ENCODE measurements at regions not wholly inside any gene's neighbourhood (a gene's known extent, or its start where the extent isn't known, plus 50 kb on each side); places are given as distances from the start of the nearest gene placed in this dataset.

DNA sequence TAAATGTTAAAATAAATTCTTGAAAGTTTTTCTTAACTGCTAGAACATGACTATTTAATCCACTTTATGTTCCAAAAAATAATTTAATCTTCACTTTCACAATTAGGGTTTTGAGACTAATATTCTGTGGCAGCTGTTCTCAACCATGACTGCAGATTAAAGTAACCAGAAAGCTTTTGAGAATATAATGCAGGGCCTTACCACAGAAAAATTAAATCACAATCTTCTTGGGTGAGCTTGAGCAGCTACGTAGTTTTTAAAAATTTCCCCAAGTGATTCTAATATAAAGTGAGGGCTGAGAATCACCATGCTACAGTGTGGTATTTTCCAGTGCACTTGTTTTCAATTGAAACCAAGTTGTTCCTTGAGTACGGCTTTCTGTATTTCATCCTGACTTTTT is 196.6 kb upstream of the PTCHD4 start:
- intact Hi-C loops (cut with DNase I): no loop called here
- no peak overlapping the region for H3K27ac ChIP-seq
- 95% methylated on average over 2 of the region's 2 CpGs for WGBS
- H3K4me1 ChIP-seq (replicated peaks): no peaks in the 10 kb centered on the region
- H3K9me3 ChIP-seq: no peaks in the 10 kb centered on the region
- DNase-seq (ENCODE audit: low spot score): no peak
- H3K4me3 ChIP-seq: no peak overlapping the region
- no peaks in the 10 kb centered on the region for H3K36me3 ChIP-seq
- H3K27me3 ChIP-seq (replicated peaks; ENCODE audit: insufficient read depth): no peaks in the 10 kb centered on the region
- TF ChIP-seq CTCF (IDR thresholded peaks at IDR 0.05) (no peak), POLR2A (IDR thresholded peaks at IDR 0.05) (no peak), POLR2AphosphoS5 (IDR thresholded peaks at IDR 0.05) (no peak)

GRCh38 chr6:48290595-48290994 is 179.6 kb upstream of the PTCHD4 start:
- Histone ChIP-seq H3K9me3 (no peaks in the 10 kb centered on the region), H3K27me3 (replicated peaks; ENCODE audit: insufficient read depth) (no peaks in the 10 kb centered on the region), H3K36me3 (no peaks in the 10 kb centered on the region), H3K4me3 (no peak overlapping the region), H3K4me1 (replicated peaks) (no peaks in the 10 kb centered on the region), H3K27ac (no peak overlapping the region)
- TF ChIP-seq CTCF (IDR thresholded peaks at IDR 0.05): no peak
- TF ChIP-seq POLR2A (IDR thresholded peaks at IDR 0.05): no peak
- no peak for TF ChIP-seq POLR2AphosphoS5 (IDR thresholded peaks at IDR 0.05)
- WGBS: 78% methylated on average over 4 of the region's 4 CpGs
- intact Hi-C loops (cut with DNase I): no loop called here
- DNase-seq (ENCODE audit: low spot score): no peak

DNA sequence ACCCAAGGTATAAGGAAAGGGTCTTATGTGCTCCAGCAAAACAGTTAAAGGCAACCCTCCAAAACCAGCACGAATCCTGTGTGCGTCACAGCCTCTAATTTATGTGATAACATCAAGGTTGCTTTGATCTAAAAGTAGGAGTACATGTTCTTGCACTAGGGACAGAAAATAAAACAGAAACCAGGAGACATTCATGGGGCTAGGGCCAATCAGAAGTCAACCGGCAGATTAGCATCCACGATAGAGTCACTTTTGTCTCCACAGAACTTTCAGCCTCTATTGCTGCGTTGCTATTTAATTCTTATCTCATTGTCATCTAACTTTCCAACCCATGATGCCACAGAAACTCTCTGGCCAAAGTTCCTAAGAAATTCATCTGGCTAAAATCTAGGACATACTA is 178.8 kb upstream of the PTCHD4 start:
- no peaks in the 10 kb centered on the region for H3K4me1 ChIP-seq (replicated peaks)
- H3K9me3 ChIP-seq: no peaks in the 10 kb centered on the region
- DNase-seq (ENCODE audit: low spot score): no peak
- no peak overlapping the region for H3K27ac ChIP-seq
- H3K4me3 ChIP-seq: no peak overlapping the region
- intact Hi-C loops (cut with DNase I): no loop called here
- H3K36me3 ChIP-seq: no peaks in the 10 kb centered on the region
- WGBS: 18% methylated on average over 5 of the region's 5 CpGs
- no peaks in the 10 kb centered on the region for H3K27me3 ChIP-seq (replicated peaks; ENCODE audit: insufficient read depth)
- TF ChIP-seq POLR2AphosphoS5 (IDR thresholded peaks at IDR 0.05) (no peak), CTCF (IDR thresholded peaks at IDR 0.05) (no peak), POLR2A (IDR thresholded peaks at IDR 0.05) (no peak)

DNA sequence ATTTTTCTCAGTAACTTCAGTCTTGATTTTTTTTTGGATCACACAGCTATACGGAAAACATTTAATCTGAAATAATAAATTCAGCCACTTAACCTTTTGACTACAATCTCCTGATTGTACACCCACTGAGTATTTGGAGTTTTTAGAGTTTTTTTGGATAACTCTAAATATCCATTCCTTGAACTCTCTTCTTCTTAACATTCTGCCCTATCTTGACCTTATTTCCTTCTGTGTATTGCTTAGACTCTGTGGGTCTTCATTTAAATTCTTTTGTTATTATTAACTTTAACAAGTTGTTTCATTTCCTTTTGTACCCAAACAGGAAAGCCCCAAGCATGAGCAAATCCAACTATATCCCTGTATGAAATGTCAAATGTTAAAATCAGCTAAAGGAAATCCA is 170.2 kb upstream of the PTCHD4 start:
- intact Hi-C loops (cut with DNase I): no loop called here
- no peaks in the 10 kb centered on the region for H3K27me3 ChIP-seq (replicated peaks; ENCODE audit: insufficient read depth)
- DNase-seq (ENCODE audit: low spot score): no peak
- no peaks in the 10 kb centered on the region for H3K4me1 ChIP-seq (replicated peaks)
- no peak overlapping the region for H3K4me3 ChIP-seq
- TF ChIP-seq POLR2A (IDR thresholded peaks at IDR 0.05) (no peak), POLR2AphosphoS5 (IDR thresholded peaks at IDR 0.05) (no peak), CTCF (IDR thresholded peaks at IDR 0.05) (no peak)
- H3K27ac ChIP-seq: no peak overlapping the region
- no peaks in the 10 kb centered on the region for H3K9me3 ChIP-seq
- 86% methylated on average over 1 of the region's 1 CpG for WGBS
- no peaks in the 10 kb centered on the region for H3K36me3 ChIP-seq

DNA sequence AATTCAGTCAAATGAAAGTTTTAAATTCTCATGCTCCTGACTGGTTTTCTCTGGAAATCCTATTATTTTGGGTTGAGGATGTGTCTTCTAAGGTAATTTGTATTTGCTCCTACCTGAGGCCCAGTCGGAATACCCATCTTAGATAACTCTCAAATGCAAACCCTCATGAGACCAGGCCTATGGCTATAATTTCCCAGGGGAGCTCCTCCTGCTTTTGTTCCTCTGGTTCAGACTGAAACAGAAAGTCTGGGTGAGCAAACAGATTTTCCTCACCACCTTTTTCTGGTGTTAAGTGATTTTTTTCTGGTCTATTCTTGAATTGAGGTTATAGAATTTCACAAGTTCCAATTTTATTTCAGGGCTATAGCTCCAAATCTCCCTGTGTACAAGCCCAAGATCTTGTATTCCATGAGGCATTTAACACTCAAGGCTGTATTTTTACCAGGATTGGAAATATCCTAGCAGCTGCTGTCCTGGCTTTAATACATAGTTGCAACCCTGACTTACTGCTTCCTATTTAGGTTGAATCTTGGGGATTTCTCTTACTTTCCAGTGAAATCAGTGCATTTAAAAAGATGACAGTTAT is 169.1 kb upstream of the PTCHD4 start:
- intact Hi-C loops (cut with DNase I): no loop called here
- 89% methylated on average over 1 of the region's 1 CpG for WGBS
- H3K36me3 ChIP-seq: no peaks in the 10 kb centered on the region
- H3K27me3 ChIP-seq (replicated peaks; ENCODE audit: insufficient read depth): no peaks in the 10 kb centered on the region
- H3K9me3 ChIP-seq: no peaks in the 10 kb centered on the region
- TF ChIP-seq POLR2AphosphoS5 (IDR thresholded peaks at IDR 0.05) (no peak), CTCF (IDR thresholded peaks at IDR 0.05) (no peak), POLR2A (IDR thresholded peaks at IDR 0.05) (no peak)
- no peak overlapping the region for H3K4me3 ChIP-seq
- H3K27ac ChIP-seq: no peak overlapping the region
- no peaks in the 10 kb centered on the region for H3K4me1 ChIP-seq (replicated peaks)
- no peak for DNase-seq (ENCODE audit: low spot score)

All from prostate gland (tissue), 2 donors.